GM12878 (cell line): ENCODE measurements at regions not wholly inside any gene's neighbourhood (a gene's known extent, or its start where the extent isn't known, plus 50 kb on each side); places are given as distances from the start of the nearest gene placed in this dataset.

ENCODE experiments used
- CHD4 ChIP-seq: fragments of 200-600 bp; sonication (generic); IDR thresholded peaks from 2 replicates; pipeline ENCODE4 v1.6.1; 2016; ENCODE audit warnings: mild to moderate bottlenecking
- CREB1 ChIP-seq: IDR thresholded peaks from 2 replicates; pipeline ENCODE4 v1.6.1; 2012; ENCODE audit warnings: low read depth, mild to moderate bottlenecking, inconsistent platforms
- GABPA ChIP-seq: IDR thresholded peaks from 2 replicates; pipeline ENCODE4 v1.6.1; 2014; ENCODE audit warnings: antibody characterized with exemption, low read depth, mild to moderate bottlenecking, inconsistent platforms
- MXI1 ChIP-seq: fragments of 150-350 bp; IDR thresholded peaks from 2 replicates; pipeline ENCODE4 v1.6.1; 2011; ENCODE audit warnings: low read depth, mild to moderate bottlenecking, inconsistent platforms, low read length, improper control_type of control experiment
- NFYB ChIP-seq: IDR thresholded peaks from 2 replicates; pipeline ENCODE4 v1.6.1; 2011; ENCODE audit warnings: low read depth, mild to moderate bottlenecking, low read length, improper control_type of control experiment, moderate library complexity; ENCODE audit not compliant: insufficient read depth
- NR2C1 ChIP-seq: fragments of 450-650 bp; IDR thresholded peaks from 2 replicates; pipeline ENCODE4 v1.6.1; 2017; ENCODE audit warnings: antibody characterized with exemption, mild to moderate bottlenecking, moderate library complexity
- SP1 ChIP-seq: IDR thresholded peaks from one replicate; pipeline ENCODE4 v1.6.1; 2011; ENCODE audit warnings: low read depth, low read length
- ZNF384 ChIP-seq: IDR thresholded peaks from 2 replicates; pipeline ENCODE4 v1.6.1; 2012; ENCODE audit warnings: low read depth, mild to moderate bottlenecking, low read length, improper control_type of control experiment, borderline replicate concordance
- TF ChIP-seq, protein P1 (sequence below), 3 experiments: IDR thresholded peaks in 2 of 3; conservative IDR thresholded peaks in 1 of 3; 2 replicates each; pipeline ENCODE4 v1.5.1; 2011; ENCODE audit warnings: low read depth in 3 of 3, low read length in 3 of 3, mild to moderate bottlenecking in 3 of 3, control low read depth in 2 of 3, moderate library complexity in 2 of 3, inconsistent platforms in 1 of 3, mixed read lengths in 1 of 3; ENCODE audit not compliant: control insufficient read depth in 2 of 3, insufficient read depth in 1 of 3; ENCODE audit errors: extremely low read depth in 1 of 3
- TF ChIP-seq, protein P2 (sequence below): fragments of 450-650 bp; IDR thresholded peaks from 2 replicates; pipeline ENCODE4 v1.6.1; 2018; ENCODE audit warnings: mild to moderate bottlenecking, low read depth, moderate library complexity; ENCODE audit not compliant: partially characterized antibody
- TF ChIP-seq, protein P3 (sequence below): IDR thresholded peaks from 2 replicates; pipeline ENCODE4 v1.6.1; 2011; ENCODE audit warnings: borderline replicate concordance, low read depth, mild to moderate bottlenecking, moderate library complexity, mixed read lengths, low read length; ENCODE audit not compliant: insufficient read depth; ENCODE audit errors: extremely low read length
- TF ChIP-seq, protein P4 (sequence below): fragments of 450-650 bp; IDR thresholded peaks from 2 replicates; pipeline ENCODE4 v1.6.1; 2017; ENCODE audit warnings: mild to moderate bottlenecking

DNA sequence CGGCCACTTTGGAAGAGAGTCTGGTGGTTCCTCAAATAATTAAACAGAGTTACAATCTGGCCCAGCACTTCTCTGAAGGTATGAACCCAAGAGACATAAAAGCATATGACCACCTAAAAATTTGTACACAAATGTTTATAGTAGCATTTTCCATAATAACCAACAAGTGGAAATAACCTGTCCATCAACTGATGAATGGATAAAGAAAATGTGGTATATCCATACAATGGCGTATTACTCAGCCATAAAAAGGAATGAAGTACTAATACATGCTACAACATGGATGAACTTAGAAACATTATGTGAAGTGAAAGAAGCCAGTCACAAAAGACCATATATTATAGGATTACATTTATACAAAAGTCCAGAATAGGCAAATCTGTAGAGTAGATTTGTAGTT lies 76.0 kb upstream of the RGPD5 start:
- no peak for TF ChIP-seq SP1
- TF ChIP-seq, protein P1, sequence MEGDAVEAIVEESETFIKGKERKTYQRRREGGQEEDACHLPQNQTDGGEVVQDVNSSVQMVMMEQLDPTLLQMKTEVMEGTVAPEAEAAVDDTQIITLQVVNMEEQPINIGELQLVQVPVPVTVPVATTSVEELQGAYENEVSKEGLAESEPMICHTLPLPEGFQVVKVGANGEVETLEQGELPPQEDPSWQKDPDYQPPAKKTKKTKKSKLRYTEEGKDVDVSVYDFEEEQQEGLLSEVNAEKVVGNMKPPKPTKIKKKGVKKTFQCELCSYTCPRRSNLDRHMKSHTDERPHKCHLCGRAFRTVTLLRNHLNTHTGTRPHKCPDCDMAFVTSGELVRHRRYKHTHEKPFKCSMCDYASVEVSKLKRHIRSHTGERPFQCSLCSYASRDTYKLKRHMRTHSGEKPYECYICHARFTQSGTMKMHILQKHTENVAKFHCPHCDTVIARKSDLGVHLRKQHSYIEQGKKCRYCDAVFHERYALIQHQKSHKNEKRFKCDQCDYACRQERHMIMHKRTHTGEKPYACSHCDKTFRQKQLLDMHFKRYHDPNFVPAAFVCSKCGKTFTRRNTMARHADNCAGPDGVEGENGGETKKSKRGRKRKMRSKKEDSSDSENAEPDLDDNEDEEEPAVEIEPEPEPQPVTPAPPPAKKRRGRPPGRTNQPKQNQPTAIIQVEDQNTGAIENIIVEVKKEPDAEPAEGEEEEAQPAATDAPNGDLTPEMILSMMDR (IDR thresholded peaks at IDR 0.05 in 2 of 3, conservative IDR thresholded peaks at IDR 0.05 in 1 of 3; ENCODE audit: control insufficient read depth in 2 of 3, extremely low read depth in 1 of 3, insufficient read depth in 1 of 3, low read depth in 3 of 3, low read length in 3 of 3): no peak
- TF ChIP-seq, protein P2, sequence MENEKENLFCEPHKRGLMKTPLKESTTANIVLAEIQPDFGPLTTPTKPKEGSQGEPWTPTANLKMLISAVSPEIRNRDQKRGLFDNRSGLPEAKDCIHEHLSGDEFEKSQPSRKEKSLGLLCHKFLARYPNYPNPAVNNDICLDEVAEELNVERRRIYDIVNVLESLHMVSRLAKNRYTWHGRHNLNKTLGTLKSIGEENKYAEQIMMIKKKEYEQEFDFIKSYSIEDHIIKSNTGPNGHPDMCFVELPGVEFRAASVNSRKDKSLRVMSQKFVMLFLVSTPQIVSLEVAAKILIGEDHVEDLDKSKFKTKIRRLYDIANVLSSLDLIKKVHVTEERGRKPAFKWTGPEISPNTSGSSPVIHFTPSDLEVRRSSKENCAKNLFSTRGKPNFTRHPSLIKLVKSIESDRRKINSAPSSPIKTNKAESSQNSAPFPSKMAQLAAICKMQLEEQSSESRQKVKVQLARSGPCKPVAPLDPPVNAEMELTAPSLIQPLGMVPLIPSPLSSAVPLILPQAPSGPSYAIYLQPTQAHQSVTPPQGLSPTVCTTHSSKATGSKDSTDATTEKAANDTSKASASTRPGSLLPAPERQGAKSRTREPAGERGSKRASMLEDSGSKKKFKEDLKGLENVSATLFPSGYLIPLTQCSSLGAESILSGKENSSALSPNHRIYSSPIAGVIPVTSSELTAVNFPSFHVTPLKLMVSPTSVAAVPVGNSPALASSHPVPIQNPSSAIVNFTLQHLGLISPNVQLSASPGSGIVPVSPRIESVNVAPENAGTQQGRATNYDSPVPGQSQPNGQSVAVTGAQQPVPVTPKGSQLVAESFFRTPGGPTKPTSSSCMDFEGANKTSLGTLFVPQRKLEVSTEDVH: no peak
- TF ChIP-seq CREB1: no peak
- TF ChIP-seq NR2C1: no peak
- TF ChIP-seq CHD4: no peak
- TF ChIP-seq MXI1: no peak
- TF ChIP-seq ZNF384: no peak
- TF ChIP-seq, protein P3, sequence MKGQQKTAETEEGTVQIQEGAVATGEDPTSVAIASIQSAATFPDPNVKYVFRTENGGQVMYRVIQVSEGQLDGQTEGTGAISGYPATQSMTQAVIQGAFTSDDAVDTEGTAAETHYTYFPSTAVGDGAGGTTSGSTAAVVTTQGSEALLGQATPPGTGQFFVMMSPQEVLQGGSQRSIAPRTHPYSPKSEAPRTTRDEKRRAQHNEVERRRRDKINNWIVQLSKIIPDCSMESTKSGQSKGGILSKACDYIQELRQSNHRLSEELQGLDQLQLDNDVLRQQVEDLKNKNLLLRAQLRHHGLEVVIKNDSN: no peak
- TF ChIP-seq NFYB: no peak
- TF ChIP-seq GABPA: no peak
- TF ChIP-seq, protein P4, sequence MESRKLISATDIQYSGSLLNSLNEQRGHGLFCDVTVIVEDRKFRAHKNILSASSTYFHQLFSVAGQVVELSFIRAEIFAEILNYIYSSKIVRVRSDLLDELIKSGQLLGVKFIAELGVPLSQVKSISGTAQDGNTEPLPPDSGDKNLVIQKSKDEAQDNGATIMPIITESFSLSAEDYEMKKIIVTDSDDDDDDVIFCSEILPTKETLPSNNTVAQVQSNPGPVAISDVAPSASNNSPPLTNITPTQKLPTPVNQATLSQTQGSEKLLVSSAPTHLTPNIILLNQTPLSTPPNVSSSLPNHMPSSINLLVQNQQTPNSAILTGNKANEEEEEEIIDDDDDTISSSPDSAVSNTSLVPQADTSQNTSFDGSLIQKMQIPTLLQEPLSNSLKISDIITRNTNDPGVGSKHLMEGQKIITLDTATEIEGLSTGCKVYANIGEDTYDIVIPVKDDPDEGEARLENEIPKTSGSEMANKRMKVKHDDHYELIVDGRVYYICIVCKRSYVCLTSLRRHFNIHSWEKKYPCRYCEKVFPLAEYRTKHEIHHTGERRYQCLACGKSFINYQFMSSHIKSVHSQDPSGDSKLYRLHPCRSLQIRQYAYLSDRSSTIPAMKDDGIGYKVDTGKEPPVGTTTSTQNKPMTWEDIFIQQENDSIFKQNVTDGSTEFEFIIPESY: no peak
